GM13977 (cell line): ENCODE measurements at regions not wholly inside any gene's neighbourhood (a gene's known extent, or its start where the extent isn't known, plus 50 kb on each side); places are given as distances from the start of the nearest gene placed in this dataset.

Experiments
- DNase-seq: peaks from one replicate; pipeline ENCODE4 v3.0.0; 2012; ENCODE audit warnings: low spot score
- in situ Hi-C: fragments of 300-500 bp; cut with MboI; formaldehyde crosslinking; loops from one replicate; pipeline ENCODE4 v1.12.0; 2022; ENCODE audit warnings: low sequenced_read_pairs, low pct_unique_long_range_greater_than_20kb, mixed read lengths, inconsistent platforms; ENCODE audit not compliant: unreplicated experiment
- TF ChIP-seq, protein P1 (sequence below): IDR thresholded peaks from 2 replicates; pipeline ENCODE4 v1.5.1; 2012; ENCODE audit warnings: mild to moderate bottlenecking, control low read depth; ENCODE audit not compliant: insufficient read depth; ENCODE audit errors: extremely low read depth, missing control alignments

DNA sequence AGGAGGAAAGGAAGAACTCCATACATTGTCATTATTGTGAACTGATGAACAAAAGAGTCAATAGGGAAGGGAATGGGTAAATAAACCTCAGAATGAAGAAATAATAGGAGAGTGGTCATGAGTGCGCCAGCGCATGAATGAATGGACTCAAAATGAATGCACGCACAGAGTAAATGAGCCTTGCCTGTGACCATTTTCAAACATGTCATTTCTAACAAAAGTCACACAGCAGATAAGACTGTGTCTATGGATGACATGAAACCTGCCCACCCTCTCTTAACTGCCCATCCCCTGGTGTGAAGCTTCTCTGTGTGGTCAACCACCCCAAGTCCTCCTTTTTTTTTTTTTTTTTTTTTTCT is 121.1 kb upstream of the TEX51 start:
- TF ChIP-seq, protein P1, sequence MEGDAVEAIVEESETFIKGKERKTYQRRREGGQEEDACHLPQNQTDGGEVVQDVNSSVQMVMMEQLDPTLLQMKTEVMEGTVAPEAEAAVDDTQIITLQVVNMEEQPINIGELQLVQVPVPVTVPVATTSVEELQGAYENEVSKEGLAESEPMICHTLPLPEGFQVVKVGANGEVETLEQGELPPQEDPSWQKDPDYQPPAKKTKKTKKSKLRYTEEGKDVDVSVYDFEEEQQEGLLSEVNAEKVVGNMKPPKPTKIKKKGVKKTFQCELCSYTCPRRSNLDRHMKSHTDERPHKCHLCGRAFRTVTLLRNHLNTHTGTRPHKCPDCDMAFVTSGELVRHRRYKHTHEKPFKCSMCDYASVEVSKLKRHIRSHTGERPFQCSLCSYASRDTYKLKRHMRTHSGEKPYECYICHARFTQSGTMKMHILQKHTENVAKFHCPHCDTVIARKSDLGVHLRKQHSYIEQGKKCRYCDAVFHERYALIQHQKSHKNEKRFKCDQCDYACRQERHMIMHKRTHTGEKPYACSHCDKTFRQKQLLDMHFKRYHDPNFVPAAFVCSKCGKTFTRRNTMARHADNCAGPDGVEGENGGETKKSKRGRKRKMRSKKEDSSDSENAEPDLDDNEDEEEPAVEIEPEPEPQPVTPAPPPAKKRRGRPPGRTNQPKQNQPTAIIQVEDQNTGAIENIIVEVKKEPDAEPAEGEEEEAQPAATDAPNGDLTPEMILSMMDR: no peak
- in situ Hi-C loops: loop anchor here (10.0 to 25.0 kb wide), 2 partner anchors 253 to 515 kb away; no protein-coding TSS in a partner anchor
- no peak for DNase-seq

DNA sequence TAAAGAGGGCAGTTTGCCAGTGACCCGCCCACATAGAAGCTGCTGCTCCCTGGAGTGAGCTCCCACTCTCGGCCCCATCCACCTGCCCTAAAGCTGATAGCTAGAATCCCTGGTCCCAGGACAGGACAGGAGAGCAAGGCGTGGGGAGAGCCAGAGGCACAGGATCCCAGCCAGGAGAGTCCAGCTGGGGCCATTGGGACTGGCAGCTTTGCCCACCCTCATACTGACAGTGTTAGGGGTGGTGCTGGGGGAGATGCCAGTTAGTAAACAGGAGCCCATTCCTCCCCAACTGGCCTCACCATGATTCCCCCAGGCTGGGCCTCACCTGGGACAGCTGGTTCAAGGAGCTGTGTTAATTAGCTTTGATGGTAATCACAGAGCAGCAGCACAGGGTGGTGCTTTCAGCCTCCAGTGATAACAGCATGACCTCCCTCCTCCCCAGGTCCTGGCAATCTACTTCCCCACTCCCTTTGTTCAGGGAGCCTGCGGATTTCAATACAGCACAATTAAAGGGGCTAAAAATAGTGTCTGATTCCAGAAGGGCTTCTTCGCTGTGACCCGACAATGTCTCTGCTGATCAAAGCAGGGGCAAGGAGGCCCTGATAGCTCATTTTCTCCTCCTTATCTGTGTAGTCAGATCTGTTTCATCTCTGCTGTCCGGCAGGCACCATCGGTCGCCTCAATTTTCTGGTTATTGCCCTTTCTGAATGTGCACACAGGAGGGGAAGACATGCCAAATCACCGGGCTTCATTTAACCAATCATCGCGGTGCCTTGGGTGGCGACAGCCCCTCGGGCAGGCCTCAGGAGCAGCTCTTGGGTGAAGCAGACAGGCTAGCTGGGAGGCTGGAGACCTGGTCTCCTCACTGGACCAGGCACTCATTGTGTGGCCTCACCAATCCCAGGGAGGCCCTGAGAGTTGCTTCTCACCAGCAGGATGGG is 119.9 kb upstream of the TEX51 start:
- TF ChIP-seq, protein P1: no peak
- in situ Hi-C loops: loop anchor here (10.0 to 25.0 kb wide), 2 partner anchors 254 to 517 kb away; no protein-coding TSS in a partner anchor
- no peak for DNase-seq

DNA sequence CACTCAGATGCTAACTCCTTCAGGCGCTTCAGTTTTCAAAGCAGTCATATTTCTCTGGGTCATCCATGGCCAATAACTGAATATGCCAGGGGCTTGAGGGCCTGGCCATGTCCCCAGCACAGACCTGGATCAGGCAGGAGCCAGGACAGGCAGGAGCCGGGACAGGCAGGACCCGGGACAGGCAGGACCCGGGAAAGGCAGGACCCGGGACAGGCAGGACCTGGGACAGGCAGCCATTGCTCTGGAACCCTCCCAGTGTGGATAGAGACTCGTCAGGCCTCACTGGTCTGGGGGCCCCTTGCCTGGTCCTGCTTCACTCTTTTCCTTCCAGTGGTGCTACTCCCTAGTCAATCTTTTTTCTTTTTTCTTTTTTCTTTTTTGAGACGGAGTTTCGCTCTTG is 117.5 kb upstream of the TEX51 start:
- in situ Hi-C loops: loop anchor here (25.0 kb wide), 1 partner anchor 519 kb away; no protein-coding TSS in a partner anchor
- TF ChIP-seq, protein P1: no peak
- no peak for DNase-seq

DNA sequence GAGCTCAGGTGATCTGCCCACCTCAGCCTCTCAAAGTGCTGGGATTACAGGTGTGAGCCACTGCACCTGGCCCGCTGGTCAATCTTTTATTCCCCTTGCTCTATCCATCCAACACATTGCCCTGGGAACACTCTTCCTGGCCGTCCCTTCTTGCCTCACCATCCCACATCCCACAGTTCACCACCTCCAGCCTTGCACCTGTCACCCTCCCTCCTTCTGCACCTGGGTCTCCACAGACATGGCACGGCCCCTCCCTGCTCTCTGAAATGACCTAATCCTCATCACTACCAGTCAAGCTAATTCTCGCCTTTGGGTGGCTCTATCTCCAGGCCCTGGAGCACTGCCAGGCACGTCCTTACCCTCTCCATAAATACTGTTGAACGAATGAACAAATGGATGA is 116.9 kb upstream of the TEX51 start:
- no peak for DNase-seq
- in situ Hi-C loops: loop anchor here (25.0 kb wide), 1 partner anchor 520 kb away; no protein-coding TSS in a partner anchor

DNA sequence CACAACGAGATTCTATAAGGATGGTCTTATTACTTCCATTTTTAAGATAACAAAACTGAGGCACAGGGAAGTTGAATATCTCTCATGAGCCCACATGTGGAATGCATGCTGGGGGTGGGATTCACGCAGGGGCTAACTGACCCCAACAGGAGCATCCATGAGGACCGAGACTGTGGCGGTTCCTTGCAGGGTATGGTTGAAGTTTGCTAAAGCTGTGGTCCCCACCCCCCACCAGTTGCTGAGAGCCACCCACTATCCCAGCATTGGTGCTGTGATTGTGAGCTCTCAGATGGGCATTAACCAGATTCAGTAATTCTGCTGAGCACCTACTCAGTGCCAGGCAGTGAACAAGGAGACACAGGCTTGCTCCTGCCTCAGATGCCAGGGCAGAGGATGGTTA is 116.0 kb upstream of the TEX51 start:
- TF ChIP-seq, protein P1: no peak
- DNase-seq: no peak
- in situ Hi-C loops: loop anchor here (25.0 kb wide), 1 partner anchor 520 kb away; no protein-coding TSS in a partner anchor

More for the DNA sequence above, 116.9 kb upstream of the TEX51 start:
- TF ChIP-seq, protein P1: no peak

DNA sequence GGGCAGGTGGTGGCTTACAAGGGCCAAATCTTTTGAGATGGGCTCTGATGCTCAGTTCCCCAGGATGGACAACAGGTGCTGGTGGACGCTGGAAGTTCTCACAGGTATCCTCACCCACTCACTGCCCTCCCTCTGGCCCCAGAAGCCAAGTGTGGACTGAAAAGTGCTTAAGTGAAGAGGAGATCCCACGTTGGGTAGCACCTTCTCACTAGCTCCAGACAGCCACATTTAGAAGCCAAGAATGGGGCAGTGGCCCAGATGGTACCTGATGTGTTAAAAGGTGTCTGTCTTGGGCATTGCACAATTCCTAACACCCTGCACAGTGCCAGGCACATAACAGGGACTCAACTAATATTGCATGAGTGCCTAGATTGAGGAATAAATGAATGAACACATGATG is 115.3 kb upstream of the TEX51 start:
- TF ChIP-seq, protein P1: no peak
- in situ Hi-C loops: loop anchor here (25.0 kb wide), 1 partner anchor 521 kb away; no protein-coding TSS in a partner anchor
- DNase-seq: no peak
